Transverse colon (tissue), 4 donors: ENCODE measurements at regions not wholly inside any gene's neighbourhood (a gene's known extent, or its start where the extent isn't known, plus 50 kb on each side); places are given as distances from the start of the nearest gene placed in this dataset.

ENCODE experiments used
- DNase-seq: peaks from one replicate; pipeline ENCODE4 v3.0.0-alpha.2; 2019
- H3K27ac ChIP-seq, 4 donors: fragments of 200-600 bp; sonication (generic); 2 replicates each; pipeline ENCODE4 v1.5.1; 2016 to 2018; ENCODE audit warnings: inconsistent platforms in 4 of 4
- H3K27me3 ChIP-seq: fragments of 200-600 bp; sonication (generic); 2 replicates; pipeline ENCODE4 v1.5.1; 2017; ENCODE audit warnings: inconsistent platforms
- H3K36me3 ChIP-seq, 4 donors: fragments of 200-600 bp; sonication (generic); 2 replicates each; pipeline ENCODE4 v1.5.1; 2017 to 2019; ENCODE audit warnings: inconsistent platforms in 4 of 4
- H3K4me1 ChIP-seq, 4 donors: fragments of 200-600 bp; sonication (generic); 2 replicates each; pipeline ENCODE4 v1.5.1; 2017 to 2020; ENCODE audit warnings: inconsistent platforms in 4 of 4
- H3K4me3 ChIP-seq, 4 donors: fragments of 200-600 bp; sonication (generic); 1 replicate in 1 of 4; 2 replicates in 3 of 4; pipeline versions ENCODE4 v1.5.1 to v1.6.1; 2017 to 2019; ENCODE audit warnings: inconsistent platforms in 4 of 4
- H3K9me3 ChIP-seq, 2 donors: fragments of 200-600 bp; sonication (generic); 2 replicates each; pipeline ENCODE4 v1.5.1; 2017 to 2019; ENCODE audit warnings: inconsistent platforms in 2 of 2
- EP300 ChIP-seq: sonication (generic); formaldehyde crosslinking; IDR thresholded peaks from one replicate; pipeline ENCODE4 v1.6.1; 2017; ENCODE audit warnings: antibody characterized with exemption, low read depth
- POLR2A ChIP-seq: fragments of 450-650 bp; IDR thresholded peaks from one replicate; pipeline ENCODE4 v1.6.1; 2016; ENCODE audit warnings: antibody characterized with exemption, mild to moderate bottlenecking, moderate library complexity
- POLR2AphosphoS5 ChIP-seq, 3 donors: sonication (generic); formaldehyde crosslinking; IDR thresholded peaks; one replicate each; pipeline ENCODE4 v1.6.1; 2016; ENCODE audit warnings: antibody characterized with exemption in 3 of 3
- WGBS, 2 donors: methylation state at CpG; one replicate each; pipeline ENCODE4 v1.1.5; 2018; ENCODE audit warnings: low coverage in 1 of 2; 5-methylcytosine and 5-hydroxymethylcytosine counted together
- in situ Hi-C, 4 donors: fragments of 200-750 bp; cut with MboI; loops; one replicate each; pipeline versions ENCODE4 v1.15.0 to v1.15.1; 2017; ENCODE audit warnings: low sequenced_read_pairs in 3 of 4, low pct_ligation_motif_present in 1 of 4, low pct_unique_long_range_greater_than_20kb in 1 of 4
- intact Hi-C: fragments of 100-400 bp; cut with DNase I; formaldehyde crosslinking; loops from one replicate; pipeline ENCODE4 v1.15.1; 2023; ENCODE audit warnings: low total_unique reads
- TF ChIP-seq, protein P1 (sequence below), 5 experiments: fragments of 200-600 bp in 3 of 5; fragments of 450-650 bp in 2 of 5; sonication (generic) in 3 of 5; IDR thresholded peaks; 1 replicate in 2 of 5; 2 replicates in 3 of 5; pipeline ENCODE4 v1.5.1; 2016 to 2017; ENCODE audit warnings: antibody characterized with exemption in 5 of 5, inconsistent platforms in 3 of 5, mild to moderate bottlenecking in 2 of 5, moderate library complexity in 1 of 5

DNA sequence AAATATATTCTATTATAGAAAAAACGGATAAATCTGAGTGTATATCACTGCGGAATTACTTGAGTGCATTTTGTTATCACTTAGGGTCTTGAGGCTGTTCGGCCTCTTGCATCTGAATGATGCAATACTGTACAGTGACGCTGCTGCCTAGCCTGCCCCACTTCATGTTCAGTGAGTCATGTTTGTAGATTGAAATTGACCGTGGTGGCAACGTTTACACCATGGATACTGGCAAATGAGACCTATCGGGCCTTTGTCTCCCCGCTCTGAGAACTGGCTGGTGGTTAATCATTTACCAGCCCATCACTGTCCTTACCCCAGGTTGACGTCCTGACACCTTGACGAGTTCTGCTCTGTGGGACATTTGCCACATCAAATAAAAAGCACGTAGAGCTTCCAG is 510.1 kb upstream of the ADAMTS16 start:
- Histone ChIP-seq H3K4me1 (no peaks in the 10 kb centered on the region), H3K4me3 (no peak overlapping the region), H3K27me3 (no peaks in the 10 kb centered on the region), H3K9me3 (no peaks in the 10 kb centered on the region), H3K27ac (no peak overlapping the region), H3K36me3 (no peaks in the 10 kb centered on the region)
- intact Hi-C loops = no loop called here
- in situ Hi-C loops = no loop called here
- 76% methylated on average over 7 to 11 of the region's 11 CpGs for WGBS, 2 donors
- DNase-seq = no peak
- no peak for TF ChIP-seq POLR2AphosphoS5 (IDR thresholded peaks at IDR 0.05)
- TF ChIP-seq, protein P1, sequence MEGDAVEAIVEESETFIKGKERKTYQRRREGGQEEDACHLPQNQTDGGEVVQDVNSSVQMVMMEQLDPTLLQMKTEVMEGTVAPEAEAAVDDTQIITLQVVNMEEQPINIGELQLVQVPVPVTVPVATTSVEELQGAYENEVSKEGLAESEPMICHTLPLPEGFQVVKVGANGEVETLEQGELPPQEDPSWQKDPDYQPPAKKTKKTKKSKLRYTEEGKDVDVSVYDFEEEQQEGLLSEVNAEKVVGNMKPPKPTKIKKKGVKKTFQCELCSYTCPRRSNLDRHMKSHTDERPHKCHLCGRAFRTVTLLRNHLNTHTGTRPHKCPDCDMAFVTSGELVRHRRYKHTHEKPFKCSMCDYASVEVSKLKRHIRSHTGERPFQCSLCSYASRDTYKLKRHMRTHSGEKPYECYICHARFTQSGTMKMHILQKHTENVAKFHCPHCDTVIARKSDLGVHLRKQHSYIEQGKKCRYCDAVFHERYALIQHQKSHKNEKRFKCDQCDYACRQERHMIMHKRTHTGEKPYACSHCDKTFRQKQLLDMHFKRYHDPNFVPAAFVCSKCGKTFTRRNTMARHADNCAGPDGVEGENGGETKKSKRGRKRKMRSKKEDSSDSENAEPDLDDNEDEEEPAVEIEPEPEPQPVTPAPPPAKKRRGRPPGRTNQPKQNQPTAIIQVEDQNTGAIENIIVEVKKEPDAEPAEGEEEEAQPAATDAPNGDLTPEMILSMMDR (IDR thresholded peaks at IDR 0.05) = no peak
- no peak for TF ChIP-seq EP300
- no peak for TF ChIP-seq POLR2A

DNA sequence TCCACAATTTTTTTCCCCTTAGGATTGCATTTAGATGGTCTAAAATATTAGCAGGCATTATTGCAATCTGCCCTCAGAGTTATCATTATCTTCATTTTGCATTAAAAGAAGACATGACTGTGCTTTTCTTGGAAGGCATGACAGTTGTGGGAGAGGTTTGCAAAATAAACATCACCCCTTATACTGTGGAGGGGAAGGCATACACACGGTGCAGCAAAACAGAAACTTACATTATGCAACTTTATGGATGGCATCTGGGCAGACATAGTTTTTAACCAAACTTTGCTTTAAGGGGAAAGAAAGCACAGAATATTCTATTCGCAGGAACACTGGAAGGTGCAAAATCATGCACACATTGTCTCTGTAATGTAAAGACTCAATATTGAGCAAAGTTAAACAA is 505.8 kb upstream of the ADAMTS16 start:
- no peak for TF ChIP-seq POLR2AphosphoS5 (IDR thresholded peaks at IDR 0.05)
- TF ChIP-seq, protein P1 (IDR thresholded peaks at IDR 0.05) = no peak
- TF ChIP-seq EP300 = no peak
- TF ChIP-seq POLR2A = no peak
- DNase-seq = no peak
- intact Hi-C loops = no loop called here
- Histone ChIP-seq H3K27ac (no peak overlapping the region), H3K4me1 (no peaks in the 10 kb centered on the region), H3K4me3 (no peak overlapping the region), H3K9me3 (no peaks in the 10 kb centered on the region), H3K27me3 (no peaks in the 10 kb centered on the region), H3K36me3 (no peaks in the 10 kb centered on the region)
- in situ Hi-C loops = no loop called here
- 65 to 83% methylated on average over 1 to 2 of the region's 2 CpGs for WGBS, 2 donors

DNA sequence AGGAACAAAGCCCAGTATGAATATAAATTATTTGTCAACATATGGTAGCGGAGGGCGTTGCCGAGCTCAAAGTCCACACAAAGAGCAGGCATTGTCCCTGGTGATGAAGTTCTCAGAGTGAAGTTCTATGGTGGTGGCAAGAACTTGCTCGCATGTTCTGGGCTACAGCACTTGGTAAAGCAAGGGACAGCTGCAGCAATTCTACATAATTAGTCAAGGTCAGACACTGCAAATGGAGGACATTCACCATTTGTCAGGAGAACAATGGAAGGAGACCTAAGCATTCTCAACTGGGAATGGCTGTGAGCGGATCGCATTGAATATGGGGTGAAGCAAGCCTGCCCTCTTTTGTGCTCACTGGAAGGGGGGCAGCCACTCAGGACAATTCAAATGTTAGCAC is 503.8 kb upstream of the ADAMTS16 start:
- H3K4me3 ChIP-seq = no peak overlapping the region
- intact Hi-C loops (no loop called here), in situ Hi-C loops (no loop called here)
- no peaks in the 10 kb centered on the region for H3K4me1 ChIP-seq
- no peaks in the 10 kb centered on the region for H3K27me3 ChIP-seq
- TF ChIP-seq, protein P1 (IDR thresholded peaks at IDR 0.05) = no peak
- no peak for TF ChIP-seq POLR2AphosphoS5 (IDR thresholded peaks at IDR 0.05)
- no peak for TF ChIP-seq EP300
- TF ChIP-seq POLR2A = no peak
- H3K27ac ChIP-seq = no peak overlapping the region
- 64 to 80% methylated on average over 6 of the region's 6 CpGs for WGBS, 2 donors
- H3K9me3 ChIP-seq = no peaks in the 10 kb centered on the region
- H3K36me3 ChIP-seq = no peaks in the 10 kb centered on the region
- no peak for DNase-seq

DNA sequence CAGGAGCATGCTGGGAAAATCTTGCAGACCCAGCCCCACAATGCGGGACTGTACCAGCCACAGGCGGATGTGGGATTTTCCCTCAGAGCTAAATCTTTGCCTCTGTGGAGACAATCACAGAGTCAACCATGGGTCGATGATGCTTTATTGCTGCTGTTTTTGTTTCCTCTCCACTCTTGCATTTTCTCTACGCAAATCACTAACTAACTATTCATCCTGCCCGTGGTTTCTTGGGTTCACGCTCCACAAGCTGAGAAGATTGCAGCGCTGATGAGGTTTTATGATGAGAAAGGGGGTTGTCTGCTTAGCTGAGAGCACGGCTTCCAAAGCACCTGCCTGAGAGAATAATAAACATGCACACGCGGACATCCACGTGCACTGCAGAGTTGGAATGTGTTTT is 500.2 kb upstream of the ADAMTS16 start:
- intact Hi-C loops (no loop called here), in situ Hi-C loops (no loop called here)
- Histone ChIP-seq H3K4me3 (no peak overlapping the region), H3K27ac (no peak overlapping the region), H3K4me1 (no peaks in the 10 kb centered on the region), H3K36me3 (no peaks in the 10 kb centered on the region), H3K27me3 (no peaks in the 10 kb centered on the region), H3K9me3 (peaks cover 0 to 4% of the 10 kb centered on the region in 2 donors)
- 38 to 49% methylated on average over 9 to 11 of the region's 11 CpGs for WGBS, 2 donors
- no peak for DNase-seq
- TF ChIP-seq EP300 = no peak
- no peak for TF ChIP-seq POLR2AphosphoS5 (IDR thresholded peaks at IDR 0.05)
- TF ChIP-seq POLR2A = no peak
- TF ChIP-seq, protein P1 (IDR thresholded peaks at IDR 0.05) = no peak
